T47D (cell line): ENCODE measurements at regions not wholly inside any gene's neighbourhood (a gene's known extent, or its start where the extent isn't known, plus 50 kb on each side); places are given as distances from the start of the nearest gene placed in this dataset.

Experiments used
- DNase-seq, 2 experiments: peaks; one replicate each; pipeline versions ENCODE4 v3.0.0 to v3.0.0-alpha.2; 2011 to 2012; ENCODE audit warnings: low read depth in 1 of 2, low spot score in 1 of 2
- JUND ChIP-seq: IDR thresholded peaks from 2 replicates; pipeline ENCODE4 v1.6.1; 2012; ENCODE audit warnings: low read depth
- in situ Hi-C: cut with HindIII; loops from 2 replicates; pipeline ENCODE4 v1.10.0; 2016; ENCODE audit warnings: low sequenced_read_pairs, low pct_unique_long_range_greater_than_20kb

- TF ChIP-seq JUND = no peak
- in situ Hi-C loops = no loop called here
- no peak for DNase-seq
These were observed 97.5 kb upstream of the PHYHIPL start for GRCh38 chr10:59078978-59079377.

- no peak for TF ChIP-seq JUND
- no peak for DNase-seq
These were observed 96.8 kb upstream of the PHYHIPL start for GRCh38 chr10:59079386-59080226.

GRCh38 chr10:59082249-59082648 lies 94.2 kb upstream of the PHYHIPL start:
- in situ Hi-C loops = no loop called here
- no peak for TF ChIP-seq JUND
- peak in 1 of 2 experiments; percentile 7 for DNase-seq

More at GRCh38 chr10:59079386-59080226, 96.8 kb upstream of the PHYHIPL start:
- in situ Hi-C loops = no loop called here

GRCh38 chr10:59085054-59085453 lies 91.4 kb upstream of the PHYHIPL start:
- no peak for DNase-seq
- in situ Hi-C loops = no loop called here
- no peak for TF ChIP-seq JUND

DNA sequence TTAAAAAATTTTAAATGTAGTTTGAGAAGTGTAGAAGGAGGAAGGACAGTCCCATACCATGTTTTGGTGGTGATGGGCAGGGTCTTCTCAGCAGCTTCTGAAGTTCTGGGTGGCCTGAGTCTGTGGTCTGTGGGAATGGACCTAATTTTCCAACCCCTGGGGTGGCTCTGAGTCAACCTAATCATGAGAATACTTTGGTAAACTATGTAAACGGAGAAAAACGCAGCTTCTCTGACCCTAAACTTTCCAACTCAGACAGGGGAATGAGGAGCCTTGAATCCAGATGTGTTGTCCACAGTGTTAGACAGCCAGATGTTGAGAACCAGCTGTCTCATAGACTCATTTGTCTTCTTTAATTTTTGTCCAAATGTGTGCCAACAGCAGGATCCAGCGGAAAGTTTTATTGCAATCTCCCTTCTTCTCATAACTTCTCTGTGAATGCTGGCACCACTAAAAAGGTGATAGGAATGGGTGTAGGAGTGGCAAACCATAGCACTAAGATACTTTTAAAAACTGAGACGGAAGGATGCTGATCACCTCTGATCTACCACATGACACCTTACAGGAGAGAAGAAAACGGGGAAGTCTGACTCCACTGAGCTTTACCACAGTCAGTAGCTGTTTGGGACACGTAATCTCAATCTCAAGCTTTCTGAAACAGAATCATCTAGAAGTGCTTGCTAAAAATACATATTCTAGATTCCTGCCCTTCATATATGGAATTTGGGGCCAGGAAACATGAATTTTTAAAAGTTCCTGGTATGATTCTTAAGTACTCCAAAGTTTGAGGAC lies 90.5 kb upstream of the PHYHIPL start:
- no peak for DNase-seq
- TF ChIP-seq JUND = no peak
- in situ Hi-C loops = no loop called here

- no peak for DNase-seq
- in situ Hi-C loops = no loop called here
- TF ChIP-seq JUND = no peak
These were observed 89.0 kb upstream of the PHYHIPL start for GRCh38 chr10:59087486-59087885.

DNA sequence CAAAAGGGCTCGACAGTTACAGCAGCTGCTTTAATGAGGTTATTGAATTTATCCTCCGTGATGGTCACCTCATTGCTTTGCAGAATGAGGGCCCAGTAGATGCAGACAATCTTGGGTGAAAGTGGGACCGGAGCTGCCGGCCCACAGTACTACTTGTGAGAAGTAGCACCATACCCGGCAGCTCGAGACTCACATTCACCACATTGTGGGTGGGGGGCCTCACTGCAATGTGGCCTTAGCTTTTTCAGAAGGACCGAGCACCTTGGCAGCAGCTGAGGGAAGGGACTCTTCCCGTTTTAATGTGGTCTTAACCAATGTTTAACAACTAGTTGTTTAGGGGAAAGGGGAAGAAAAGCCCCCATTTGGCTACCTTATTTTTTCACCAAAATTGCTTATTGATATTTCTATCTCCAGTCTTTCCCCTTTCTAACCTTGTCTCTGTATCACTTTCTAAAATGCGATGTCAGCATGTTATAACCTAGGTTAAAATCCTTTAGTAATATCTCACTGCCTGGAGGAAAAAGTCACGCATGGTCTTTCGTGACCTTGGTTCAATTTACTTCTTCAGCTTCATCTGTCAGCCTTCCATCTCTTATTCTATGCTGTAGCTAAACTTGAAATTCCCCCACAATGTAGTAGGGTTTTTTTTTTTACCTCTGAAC lies 87.4 kb upstream of the PHYHIPL start:
- in situ Hi-C loops = no loop called here
- TF ChIP-seq JUND = no peak
- no peak for DNase-seq

DNA sequence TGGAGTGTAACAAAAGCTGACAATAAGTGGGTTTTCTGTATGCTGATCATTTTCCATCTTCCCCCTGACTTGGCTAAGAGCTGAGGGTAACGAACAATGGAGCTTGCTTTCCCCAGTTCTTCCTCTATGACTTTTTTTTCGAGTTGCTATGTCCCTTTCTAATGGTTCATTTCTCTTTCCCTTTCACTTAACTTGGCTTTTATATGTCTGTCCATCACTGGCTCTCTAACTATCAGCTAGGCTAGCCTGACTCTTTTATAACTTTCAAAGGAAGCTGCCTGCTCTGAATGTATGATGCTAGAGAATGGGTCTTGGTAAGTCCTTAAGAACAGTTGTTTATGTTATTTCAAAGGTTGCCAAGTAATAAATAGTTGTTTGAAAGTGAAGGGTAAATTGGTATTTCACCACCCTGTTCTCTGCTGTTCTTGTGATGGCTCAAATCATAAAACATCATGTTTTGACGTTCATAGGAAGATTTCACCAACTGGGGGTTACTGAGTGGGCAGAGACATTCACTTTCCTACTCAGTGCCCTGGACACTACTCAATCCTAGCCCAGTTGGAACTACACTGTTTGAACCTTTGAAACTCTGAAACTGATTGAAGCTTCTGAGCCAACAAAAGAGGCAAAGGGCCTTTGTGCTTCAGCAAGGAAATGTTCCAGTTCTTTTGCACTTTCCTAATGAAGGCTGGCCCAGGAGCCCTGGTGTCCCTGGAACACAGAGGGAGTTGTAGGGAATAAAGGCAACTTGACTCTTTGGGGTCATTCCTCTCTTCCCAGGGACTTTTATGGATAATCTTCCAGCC lies 85.4 kb upstream of the PHYHIPL start:
- no peak for DNase-seq
- in situ Hi-C loops = no loop called here
- TF ChIP-seq JUND = no peak

DNA sequence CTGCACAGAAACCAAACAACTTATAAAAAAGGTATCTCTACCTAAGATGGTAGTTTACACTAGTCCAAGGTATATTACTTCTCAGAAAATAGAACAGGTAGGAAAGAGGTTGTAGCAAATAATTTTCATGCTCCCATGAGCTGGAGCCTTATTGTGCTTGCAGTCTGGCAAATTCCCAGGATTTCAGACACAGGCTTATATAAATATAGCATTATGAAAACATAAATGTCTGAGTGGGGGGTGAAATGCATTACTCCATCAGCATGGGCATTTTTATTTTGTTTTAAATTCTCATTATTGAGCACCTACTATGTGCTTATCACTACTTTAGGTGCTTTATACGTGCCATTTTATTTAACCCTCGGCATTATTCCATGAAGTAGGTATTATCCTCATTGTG lies 83.0 kb upstream of the PHYHIPL start:
- DNase-seq = no peak
- in situ Hi-C loops = no loop called here
- TF ChIP-seq JUND = no peak

DNA sequence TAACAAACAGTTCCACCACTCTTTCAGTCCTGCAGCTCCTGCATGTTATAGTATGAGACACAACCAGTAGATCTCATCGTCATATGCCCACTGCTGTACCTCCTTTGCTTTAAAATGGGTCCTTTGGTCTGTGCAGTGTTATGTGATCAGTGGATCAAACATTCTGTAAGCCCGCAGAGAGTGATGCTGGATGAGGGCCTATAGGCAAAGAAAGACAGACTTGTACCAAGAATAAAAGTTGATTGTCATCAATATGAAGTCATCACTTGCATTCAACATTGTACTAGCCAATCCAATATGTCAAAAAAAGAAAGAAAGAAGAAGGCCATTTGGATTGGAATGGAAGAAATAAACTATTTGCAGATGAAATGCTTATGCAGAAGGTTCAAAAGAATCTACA lies 79.8 kb upstream of the PHYHIPL start:
- in situ Hi-C loops = no loop called here
- no peak for DNase-seq
- TF ChIP-seq JUND = no peak

- peak in 1 of 2 experiments; percentile 24 for DNase-seq
- in situ Hi-C loops = no loop called here
- TF ChIP-seq JUND = no peak
These were observed 78.1 kb upstream of the PHYHIPL start for GRCh38 chr10:59098387-59098786.

GRCh38 chr10:59098831-59099452 lies 77.5 kb upstream of the PHYHIPL start:
- no peak for TF ChIP-seq JUND
- in situ Hi-C loops = no loop called here
- DNase-seq = no peak
